ENCODE measurements at regions not wholly inside any gene's neighbourhood (a gene's known extent, or its start where the extent isn't known, plus 50 kb on each side); places are given as distances from the start of the nearest gene placed in this dataset.

DNA sequence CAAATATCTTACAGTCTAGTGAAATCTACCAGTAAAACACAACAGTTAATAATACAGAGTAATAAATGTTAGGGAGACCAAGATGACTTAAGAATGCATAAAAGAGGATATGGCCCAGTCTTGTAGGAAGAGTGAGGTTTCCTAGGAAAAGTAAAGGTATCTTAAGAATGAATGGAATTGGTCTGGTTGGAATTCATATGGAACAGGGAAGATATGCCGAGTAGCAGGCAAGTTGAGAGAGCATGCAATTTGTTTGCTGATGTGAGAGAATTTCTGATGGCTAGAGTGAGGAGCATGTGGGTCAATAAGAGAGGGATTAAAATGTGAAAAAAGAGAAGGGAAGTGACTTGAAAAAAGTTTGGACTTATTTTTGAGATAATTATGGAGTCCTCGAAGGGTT lies 512.9 kb upstream of the ZEB2 start:
- no peak for DNase-seq (ENCODE audit: low read depth in 3 of 3, low spot score in 1 of 3)

DNA sequence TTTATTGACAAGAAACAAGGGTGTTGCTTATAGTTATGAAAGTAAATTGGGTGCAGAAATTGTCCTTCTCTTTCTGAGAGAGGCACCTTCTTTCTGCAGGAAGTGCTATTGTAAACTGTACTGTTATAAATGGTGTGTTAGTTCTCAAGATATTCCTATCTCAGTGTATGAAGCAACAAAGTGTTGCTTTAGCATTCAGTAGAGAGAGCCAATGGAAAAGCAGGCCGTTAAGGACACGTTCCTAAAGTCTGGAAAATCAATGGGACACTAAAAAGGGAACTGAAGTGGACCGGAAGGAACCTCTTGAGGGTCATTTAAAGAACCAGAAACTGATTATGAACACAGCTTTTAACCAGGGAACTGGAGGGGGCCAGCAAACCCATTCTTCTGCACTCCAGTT lies 510.0 kb upstream of the ZEB2 start:
- DNase-seq (ENCODE audit: low read depth in 3 of 3, low spot score in 1 of 3) = no peak

GRCh38 chr2:145029081-145029480 lies 509.2 kb upstream of the ZEB2 start:
- DNase-seq (ENCODE audit: low read depth in 3 of 3, low spot score in 1 of 3) = no peak

GRCh38 chr2:145028101-145028920 lies 508.4 kb upstream of the ZEB2 start:
- no peak for DNase-seq (ENCODE audit: low read depth in 3 of 3, low spot score in 1 of 3)

GRCh38 chr2:145026456-145027455 lies 506.8 kb upstream of the ZEB2 start:
- no peak for DNase-seq (ENCODE audit: low read depth in 3 of 3, low spot score in 1 of 3)

DNA sequence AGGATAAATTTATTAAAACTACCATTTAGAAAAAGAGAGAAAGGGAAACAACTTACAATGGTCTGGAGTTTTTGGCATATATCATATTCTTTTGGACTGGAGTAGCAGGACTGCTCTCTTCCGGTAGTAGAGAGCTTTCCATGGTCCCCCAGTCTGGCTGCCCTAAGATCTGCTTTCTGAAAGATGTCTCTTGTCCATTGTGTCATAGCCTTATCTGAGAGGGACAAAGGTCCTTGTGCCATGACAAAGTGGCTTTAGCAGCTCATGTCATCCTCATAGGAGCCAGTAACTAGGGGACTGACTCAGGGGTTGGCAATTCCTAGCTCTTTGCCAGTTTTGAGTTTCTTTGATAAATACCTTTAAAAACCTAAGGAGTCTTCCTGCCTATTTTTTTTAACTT lies 505.5 kb upstream of the ZEB2 start:
- DNase-seq (ENCODE audit: low read depth in 3 of 3, low spot score in 1 of 3) = no peak

DNA sequence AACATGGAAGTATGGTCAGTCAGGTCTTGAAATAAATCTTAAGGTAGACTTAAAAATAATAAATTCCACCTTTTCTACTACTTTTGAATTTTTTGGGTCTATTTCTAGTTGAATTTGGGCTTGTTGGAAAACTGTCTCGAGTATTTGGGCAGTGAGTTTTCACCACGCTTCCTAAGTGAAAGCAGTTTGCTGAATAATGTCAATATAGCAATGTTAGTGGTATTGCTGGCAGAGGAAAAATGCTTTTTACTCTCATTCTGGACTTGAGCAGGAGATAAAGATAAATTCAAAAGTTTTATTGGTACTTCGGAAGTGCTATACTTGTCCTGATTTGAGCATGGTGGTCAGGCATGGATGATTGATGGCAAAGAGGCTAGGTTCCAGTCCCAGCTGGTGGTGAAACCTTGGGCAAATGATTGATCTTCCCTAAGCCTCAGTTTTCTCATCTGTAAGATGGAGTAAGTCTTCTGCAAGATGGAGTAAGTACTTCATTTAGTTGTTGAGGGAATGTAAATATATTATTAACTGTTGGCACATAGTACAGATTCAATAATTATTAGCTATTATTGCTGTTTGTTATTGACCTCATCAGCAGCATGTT lies 503.5 kb upstream of the ZEB2 start:
- no peak for DNase-seq (ENCODE audit: low read depth in 3 of 3, low spot score in 1 of 3)

DNA sequence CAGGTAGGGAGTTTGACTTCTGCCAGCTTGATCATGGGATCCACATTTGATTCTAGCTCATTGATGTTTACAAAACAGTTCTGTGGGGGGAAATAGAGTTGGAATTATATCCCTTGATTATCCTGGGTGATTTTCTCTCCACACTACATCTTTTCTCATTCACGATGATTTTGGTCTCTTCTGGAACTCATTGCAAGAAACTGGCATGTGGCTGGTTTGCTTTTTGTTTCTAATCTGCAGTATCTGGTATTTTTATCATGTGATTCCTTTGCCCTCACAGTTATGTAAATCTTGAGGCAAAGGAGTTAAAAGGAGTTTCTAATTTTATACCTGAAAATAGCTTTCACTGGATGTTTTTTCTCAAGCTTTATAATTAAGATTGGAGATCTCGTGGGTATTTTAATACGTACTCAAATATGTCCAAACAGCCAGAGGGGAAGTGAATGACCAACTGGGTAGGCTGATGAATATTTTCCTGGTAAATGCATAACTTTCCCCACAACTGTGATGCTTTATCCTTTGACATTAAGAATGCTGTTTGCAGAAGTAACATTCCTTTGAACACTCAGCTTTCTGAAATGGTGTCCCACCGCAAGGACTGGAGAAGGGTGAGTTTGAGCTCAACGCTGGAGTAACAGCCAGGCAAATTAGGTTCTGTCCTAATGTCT lies 502.9 kb upstream of the ZEB2 start:
- DNase-seq (ENCODE audit: low read depth in 3 of 3, low spot score in 1 of 3) = no peak

DNA sequence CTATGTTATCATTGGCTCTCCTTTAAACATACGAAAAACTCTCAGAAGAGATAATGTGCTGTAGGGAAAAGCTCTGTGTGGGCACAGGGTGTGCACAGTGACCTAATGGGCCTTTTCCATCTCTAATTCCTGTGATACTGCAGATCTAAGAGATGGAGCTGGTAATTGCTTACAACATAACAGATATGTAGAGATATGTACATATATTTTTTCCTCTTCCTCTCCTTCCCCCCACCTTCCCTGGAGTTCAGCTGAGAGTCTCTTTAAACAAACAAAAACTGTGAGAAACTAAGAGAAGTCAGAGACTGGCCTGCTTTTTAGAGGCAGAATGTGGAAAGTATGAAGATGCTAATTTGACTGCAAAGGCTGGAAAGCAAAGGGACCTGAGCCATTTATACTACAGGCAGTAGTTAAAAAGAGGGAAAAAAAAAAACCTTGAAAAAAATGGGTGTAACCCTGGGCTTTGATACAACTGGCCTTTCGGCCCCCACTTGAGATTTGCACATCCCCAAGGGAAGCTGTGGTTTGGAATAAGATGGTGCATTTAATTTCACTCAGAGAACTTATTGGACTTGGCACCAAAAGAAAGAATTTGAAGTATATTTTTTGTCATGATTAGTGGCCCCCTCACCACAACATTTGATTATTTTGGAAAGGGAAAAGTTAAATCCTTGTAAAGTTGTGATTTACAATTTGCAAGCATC lies 502.2 kb upstream of the ZEB2 start:
- no peak for DNase-seq (ENCODE audit: low read depth in 3 of 3, low spot score in 1 of 3)

GRCh38 chr2:145020694-145021093 lies 500.8 kb upstream of the ZEB2 start:
- DNase-seq (ENCODE audit: low read depth in 3 of 3, low spot score in 1 of 3) = no peak

DNA sequence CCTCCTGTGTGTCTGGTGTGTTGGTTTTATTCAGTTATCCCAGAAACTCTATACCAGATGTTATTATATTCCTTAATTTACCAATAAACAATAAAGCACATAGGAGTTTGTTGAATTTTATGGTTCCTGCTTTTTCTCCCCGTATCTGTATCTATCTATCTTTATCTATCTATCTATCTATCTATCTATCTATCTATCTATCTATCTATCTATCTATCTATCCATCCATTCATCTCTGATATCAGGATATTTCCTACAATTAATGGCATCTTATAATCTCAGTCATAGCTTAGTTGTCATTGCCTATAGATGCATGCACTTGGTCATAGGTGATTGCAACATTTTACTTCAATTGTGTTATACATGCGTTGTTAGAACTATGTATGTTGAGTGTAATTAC lies 500.2 kb upstream of the ZEB2 start:
- no peak for DNase-seq (ENCODE audit: low read depth in 3 of 3, low spot score in 1 of 3)

DNA sequence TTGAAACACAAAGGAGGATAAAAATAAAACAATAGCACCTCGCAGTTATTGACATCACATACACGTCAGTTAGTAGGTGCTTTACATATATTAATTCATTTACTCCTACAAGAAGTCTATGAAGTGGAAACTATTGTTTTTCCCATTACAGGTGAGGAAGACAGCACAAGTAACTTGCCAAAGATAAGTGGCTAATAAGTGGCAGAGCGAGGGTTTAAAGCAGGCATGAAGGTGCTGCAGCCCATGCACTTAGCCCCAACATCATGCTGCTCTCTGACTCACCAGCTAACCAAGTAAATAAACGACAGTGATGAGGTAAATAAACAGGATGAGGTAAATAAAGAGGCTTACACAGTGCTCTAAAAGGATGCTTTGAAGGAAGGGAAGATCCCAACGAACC lies 498.6 kb upstream of the ZEB2 start:
- no peak for DNase-seq (ENCODE audit: low read depth in 3 of 3, low spot score in 1 of 3)

DNA sequence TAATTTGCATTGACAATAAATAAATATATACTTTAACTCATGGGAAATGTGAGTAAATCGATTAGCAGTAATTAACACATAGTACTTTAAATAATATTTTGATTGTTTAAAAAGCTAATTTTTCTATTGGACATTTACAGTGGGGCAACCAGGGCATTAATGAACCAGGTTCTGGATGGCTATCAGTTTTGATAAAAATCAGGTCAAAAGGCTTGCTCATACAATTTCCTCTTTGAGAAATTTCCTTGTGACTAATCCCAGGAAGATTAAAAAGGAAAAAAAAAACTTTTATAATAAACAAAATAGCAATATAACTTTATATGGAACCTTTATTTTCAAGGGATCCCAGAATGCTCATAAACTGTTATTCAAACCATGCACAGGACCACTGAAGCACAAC lies 497.2 kb upstream of the ZEB2 start:
- DNase-seq (ENCODE audit: low read depth in 3 of 3, low spot score in 1 of 3) = no peak

DNA sequence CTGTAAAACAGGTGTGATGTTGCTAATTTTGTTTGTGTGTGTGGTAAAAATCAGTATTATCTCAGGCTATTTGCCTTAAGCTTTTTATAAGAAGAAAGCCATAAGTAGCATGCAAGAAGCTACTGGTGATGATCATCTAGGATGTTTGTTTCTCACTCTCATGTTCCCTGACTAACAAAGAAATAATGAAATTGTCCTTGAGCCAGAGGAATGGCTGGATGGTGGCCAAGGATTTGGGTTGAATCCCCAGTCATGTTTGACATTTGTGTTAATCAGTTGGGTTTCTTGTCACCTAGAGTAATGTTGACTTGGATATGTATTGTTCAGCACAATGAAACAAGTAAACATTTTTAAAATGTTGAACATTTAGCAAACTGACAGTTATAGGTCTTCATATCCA lies 496.8 kb upstream of the ZEB2 start:
- DNase-seq (ENCODE audit: low read depth in 3 of 3, low spot score in 1 of 3) = no peak

- no peak for DNase-seq (ENCODE audit: low read depth in 3 of 3, low spot score in 1 of 3)
Observed at GRCh38 chr2:145015561-145015960, 495.6 kb upstream of the ZEB2 start.

DNA sequence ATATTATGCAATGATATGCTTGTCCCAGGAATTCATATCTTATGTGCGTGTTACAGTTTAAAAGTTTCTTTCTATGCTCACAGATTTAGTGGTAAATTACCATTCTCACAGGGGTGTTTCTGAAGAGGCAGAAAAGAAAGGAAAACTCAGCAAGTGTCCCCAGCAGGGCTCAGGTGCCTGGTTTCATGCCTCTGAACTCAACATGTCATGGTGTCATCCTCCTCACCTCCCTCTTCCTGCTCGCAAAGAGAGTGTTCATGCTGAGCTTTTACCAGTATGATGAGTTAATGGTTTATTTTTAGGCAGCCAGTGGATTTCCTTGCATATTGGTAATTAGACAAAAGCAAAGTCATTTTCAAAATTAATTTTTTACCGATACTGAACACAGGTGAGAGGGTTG lies 492.9 kb upstream of the ZEB2 start:
- DNase-seq (ENCODE audit: low read depth in 3 of 3, low spot score in 1 of 3) = no peak

- DNase-seq (ENCODE audit: low read depth in 3 of 3, low spot score in 1 of 3) = no peak
Observed at GRCh38 chr2:145012214-145012670, 492.3 kb upstream of the ZEB2 start.

DNA sequence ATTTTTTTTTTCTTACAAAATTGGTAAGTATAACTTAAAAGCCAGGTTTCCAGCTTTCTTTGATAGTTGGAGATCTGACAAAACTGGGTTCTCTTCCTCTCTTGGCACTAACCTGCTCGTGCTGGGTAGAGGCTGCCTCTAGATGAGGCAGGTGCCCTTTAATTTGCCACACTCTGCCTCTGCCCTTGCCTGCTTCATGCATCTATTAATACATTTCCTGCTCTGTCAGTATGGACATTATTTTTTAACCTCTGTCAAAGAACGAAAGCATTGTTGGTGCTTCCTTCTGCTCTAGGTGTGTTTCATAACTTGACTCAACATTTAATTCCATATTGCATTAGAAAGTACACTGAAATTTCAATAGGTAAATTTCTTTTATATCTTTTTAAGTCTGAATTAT lies 490.7 kb upstream of the ZEB2 start:
- DNase-seq (ENCODE audit: low read depth in 3 of 3, low spot score in 1 of 3) = no peak

DNA sequence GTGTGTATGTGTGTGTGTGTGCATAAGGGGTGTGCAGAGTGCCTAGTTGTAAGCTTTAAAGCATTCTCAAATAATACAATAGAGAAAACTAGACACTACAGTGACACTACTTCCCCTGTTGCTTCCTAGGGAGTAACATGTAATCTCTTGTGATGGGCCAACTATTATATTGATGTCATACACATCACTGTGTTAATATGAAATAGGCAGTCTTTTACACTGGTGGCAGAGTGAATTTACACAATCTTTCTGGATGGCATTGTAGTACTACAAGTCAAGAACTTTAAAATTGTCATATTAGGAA lies 488.0 kb upstream of the ZEB2 start:
- DNase-seq (ENCODE audit: low read depth in 3 of 3, low spot score in 1 of 3) = no peak

GRCh38 chr2:145007093-145007959 lies 487.4 kb upstream of the ZEB2 start:
- DNase-seq (ENCODE audit: low read depth in 3 of 3, low spot score in 1 of 3) = no peak
